HG02588 (cell line): ENCODE measurements at regions not wholly inside any gene's neighbourhood (a gene's known extent, or its start where the extent isn't known, plus 50 kb on each side); places are given as distances from the start of the nearest gene placed in this dataset.

ENCODE experiments used
- ATAC-seq: cut with Tn5 transposase; IDR thresholded peaks from one replicate; pipeline ENCODE4 v1.9.1; 2021; ENCODE audit warnings: mild to moderate bottlenecking, moderate library complexity; ENCODE audit not compliant: unreplicated experiment

GRCh38 chr10:33126742-33127141 lies 168.7 kb upstream of the ITGB1 start:
- no peak for ATAC-seq

GRCh38 chr10:33125522-33126517 lies 167.8 kb upstream of the ITGB1 start:
- no peak for ATAC-seq

- no peak for ATAC-seq
Observed at GRCh38 chr10:33125111-33125510, 167.1 kb upstream of the ITGB1 start.

GRCh38 chr10:33123680-33124079 lies 165.7 kb upstream of the ITGB1 start:
- ATAC-seq, result no peak

- no peak for ATAC-seq
Observed at GRCh38 chr10:33122014-33122809, 164.2 kb upstream of the ITGB1 start.

GRCh38 chr10:33120700-33121099 lies 162.7 kb upstream of the ITGB1 start:
- ATAC-seq, result no peak

GRCh38 chr10:33120275-33120674 lies 162.2 kb upstream of the ITGB1 start:
- no peak for ATAC-seq

- no peak for ATAC-seq
Observed at GRCh38 chr10:33117816-33118215, 159.8 kb upstream of the ITGB1 start.

- ATAC-seq, result no peak
Observed at GRCh38 chr10:33117230-33117629, 159.2 kb upstream of the ITGB1 start.

- ATAC-seq, result no peak
Observed at GRCh38 chr10:33115738-33116719, 158.0 kb upstream of the ITGB1 start.

- no peak for ATAC-seq
Observed at GRCh38 chr10:33114451-33114952, 156.5 kb upstream of the ITGB1 start.

- no peak for ATAC-seq
Observed at GRCh38 chr10:33113466-33113865, 155.4 kb upstream of the ITGB1 start.

- ATAC-seq, result no peak
Observed at GRCh38 chr10:33112831-33113455, 154.9 kb upstream of the ITGB1 start.

- no peak for ATAC-seq
Observed at GRCh38 chr10:33111488-33112051, 153.5 kb upstream of the ITGB1 start.

- no peak for ATAC-seq
Observed at GRCh38 chr10:33109788-33110469, 151.9 kb upstream of the ITGB1 start.

GRCh38 chr10:33109384-33109783 lies 151.4 kb upstream of the ITGB1 start:
- no peak for ATAC-seq

- no peak for ATAC-seq
Observed at GRCh38 chr10:33107953-33108352, 149.9 kb upstream of the ITGB1 start.

- no peak for ATAC-seq
Observed at GRCh38 chr10:33106767-33107166, 148.7 kb upstream of the ITGB1 start.

- no peak for ATAC-seq
Observed at GRCh38 chr10:33103863-33104379, 145.9 kb upstream of the ITGB1 start.
